ENCODE measurements at regions not wholly inside any gene's neighbourhood (a gene's known extent, or its start where the extent isn't known, plus 50 kb on each side); places are given as distances from the start of the nearest gene placed in this dataset.

DNA sequence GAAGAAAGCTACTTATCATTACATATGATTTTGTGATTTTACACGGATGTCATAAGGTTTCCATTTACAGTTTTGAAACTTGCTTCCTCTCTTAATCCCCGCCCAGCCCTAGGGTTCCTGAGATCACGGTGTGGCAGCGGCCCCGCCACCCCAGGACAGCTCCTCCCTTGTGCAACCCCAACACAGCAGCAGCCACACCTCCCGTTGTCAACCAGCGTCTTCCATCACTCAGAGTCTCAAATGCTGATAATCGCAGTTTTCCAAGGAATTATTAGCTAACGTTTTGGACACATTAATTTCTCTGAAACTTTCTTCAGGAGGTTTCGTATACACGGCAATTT, 204.8 kb downstream of the THBS2 start:
- no peaks in the 10 kb centered on the region for H3K4me1 Mint-ChIP-seq
- TF ChIP-seq, protein P1, sequence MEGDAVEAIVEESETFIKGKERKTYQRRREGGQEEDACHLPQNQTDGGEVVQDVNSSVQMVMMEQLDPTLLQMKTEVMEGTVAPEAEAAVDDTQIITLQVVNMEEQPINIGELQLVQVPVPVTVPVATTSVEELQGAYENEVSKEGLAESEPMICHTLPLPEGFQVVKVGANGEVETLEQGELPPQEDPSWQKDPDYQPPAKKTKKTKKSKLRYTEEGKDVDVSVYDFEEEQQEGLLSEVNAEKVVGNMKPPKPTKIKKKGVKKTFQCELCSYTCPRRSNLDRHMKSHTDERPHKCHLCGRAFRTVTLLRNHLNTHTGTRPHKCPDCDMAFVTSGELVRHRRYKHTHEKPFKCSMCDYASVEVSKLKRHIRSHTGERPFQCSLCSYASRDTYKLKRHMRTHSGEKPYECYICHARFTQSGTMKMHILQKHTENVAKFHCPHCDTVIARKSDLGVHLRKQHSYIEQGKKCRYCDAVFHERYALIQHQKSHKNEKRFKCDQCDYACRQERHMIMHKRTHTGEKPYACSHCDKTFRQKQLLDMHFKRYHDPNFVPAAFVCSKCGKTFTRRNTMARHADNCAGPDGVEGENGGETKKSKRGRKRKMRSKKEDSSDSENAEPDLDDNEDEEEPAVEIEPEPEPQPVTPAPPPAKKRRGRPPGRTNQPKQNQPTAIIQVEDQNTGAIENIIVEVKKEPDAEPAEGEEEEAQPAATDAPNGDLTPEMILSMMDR (IDR thresholded peaks at IDR 0.05): no peak
- ATAC-seq (ENCODE audit: low read depth) (no peak), DNase-seq (no peak)
- H3K27ac Mint-ChIP-seq: no peak overlapping the region
- ChIA-PET POLR2A (no interaction called here), CTCF (no interaction called here)
- no peak overlapping the region for H3K4me3 Mint-ChIP-seq
- no peaks in the 10 kb centered on the region for H3K9me3 Mint-ChIP-seq
- intact Hi-C loops (cut with micrococcal nuclease): no loop called here
- no peaks in the 10 kb centered on the region for H3K27me3 Mint-ChIP-seq
- no peaks in the 10 kb centered on the region for H3K36me3 Mint-ChIP-seq (ENCODE audit: low read depth)

GRCh38 chr6:169048185-169048864, 205.3 kb downstream of the THBS2 start:
- H3K4me1 Mint-ChIP-seq: no peaks in the 10 kb centered on the region
- H3K27me3 Mint-ChIP-seq: no peaks in the 10 kb centered on the region
- DNase-seq (no peak), ATAC-seq (ENCODE audit: low read depth) (no peak)
- POLR2A ChIA-PET: no interaction called here
- TF ChIP-seq, protein P1 (IDR thresholded peaks at IDR 0.05): no peak
- no peak overlapping the region for H3K4me3 Mint-ChIP-seq
- CTCF ChIA-PET: no interaction called here
- no peak overlapping the region for H3K27ac Mint-ChIP-seq
- intact Hi-C loops (cut with micrococcal nuclease): no loop called here
- no peaks in the 10 kb centered on the region for H3K9me3 Mint-ChIP-seq
- H3K36me3 Mint-ChIP-seq (ENCODE audit: low read depth): no peaks in the 10 kb centered on the region

GRCh38 chr6:169047345-169047744, 206.3 kb downstream of the THBS2 start:
- H3K27me3 Mint-ChIP-seq: no peaks in the 10 kb centered on the region

DNA sequence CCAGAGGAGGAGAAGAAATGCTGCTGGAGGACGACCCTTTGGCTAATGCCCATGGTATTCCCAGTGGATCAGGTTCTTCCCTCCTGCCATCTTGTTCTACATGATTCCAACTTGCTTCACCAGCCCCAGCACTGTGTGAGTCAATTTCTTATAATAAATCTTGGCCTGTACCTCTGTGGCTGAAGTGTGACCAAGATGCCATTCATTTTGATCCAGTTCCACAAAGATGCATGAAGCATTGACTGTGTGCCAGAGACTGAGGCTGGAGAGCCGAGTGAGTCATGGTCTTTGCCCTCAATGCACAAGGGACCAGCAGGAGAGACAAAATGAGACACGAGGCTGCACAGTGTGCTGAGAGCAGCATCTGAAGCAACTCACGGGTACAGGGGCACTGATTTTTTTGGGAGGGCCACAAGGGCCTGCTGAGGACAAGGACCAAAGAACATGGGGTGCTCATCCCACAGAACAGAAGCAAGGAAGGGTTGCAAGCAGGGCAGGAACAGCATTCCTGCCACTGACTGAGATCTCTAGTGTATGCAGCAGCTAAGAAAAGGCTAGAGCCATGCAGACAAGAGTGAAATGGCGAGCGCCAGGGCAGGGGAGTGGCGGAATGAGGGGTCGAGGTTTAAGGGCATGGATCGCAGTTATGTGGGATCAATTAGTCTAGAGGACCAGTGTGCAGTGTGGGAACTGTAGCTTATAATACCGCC, 207.0 kb downstream of the THBS2 start:
- CTCF ChIA-PET: no interaction called here
- TF ChIP-seq, protein P1 (IDR thresholded peaks at IDR 0.05): no peak
- Mint-ChIP-seq H3K4me3 (no peak overlapping the region), H3K9me3 (no peaks in the 10 kb centered on the region), H3K27me3 (no peaks in the 10 kb centered on the region), H3K4me1 (no peaks in the 10 kb centered on the region), H3K36me3 (ENCODE audit: low read depth) (no peaks in the 10 kb centered on the region), H3K27ac (no peak overlapping the region)
- POLR2A ChIA-PET: no interaction called here
- no peak for DNase-seq
- ATAC-seq (ENCODE audit: low read depth): no peak
- intact Hi-C loops (cut with micrococcal nuclease): no loop called here

More at GRCh38 chr6:169047345-169047744, 206.3 kb downstream of the THBS2 start:
- H3K36me3 Mint-ChIP-seq (ENCODE audit: low read depth): no peaks in the 10 kb centered on the region
- CTCF ChIA-PET: no interaction called here
- H3K4me1 Mint-ChIP-seq: no peaks in the 10 kb centered on the region
- no peak for ATAC-seq (ENCODE audit: low read depth)
- H3K27ac Mint-ChIP-seq: no peak overlapping the region
- DNase-seq: no peak
- no peak overlapping the region for H3K4me3 Mint-ChIP-seq
- H3K9me3 Mint-ChIP-seq: no peaks in the 10 kb centered on the region
- intact Hi-C loops (cut with micrococcal nuclease): no loop called here
- POLR2A ChIA-PET: no interaction called here
- TF ChIP-seq, protein P1 (IDR thresholded peaks at IDR 0.05): no peak

DNA sequence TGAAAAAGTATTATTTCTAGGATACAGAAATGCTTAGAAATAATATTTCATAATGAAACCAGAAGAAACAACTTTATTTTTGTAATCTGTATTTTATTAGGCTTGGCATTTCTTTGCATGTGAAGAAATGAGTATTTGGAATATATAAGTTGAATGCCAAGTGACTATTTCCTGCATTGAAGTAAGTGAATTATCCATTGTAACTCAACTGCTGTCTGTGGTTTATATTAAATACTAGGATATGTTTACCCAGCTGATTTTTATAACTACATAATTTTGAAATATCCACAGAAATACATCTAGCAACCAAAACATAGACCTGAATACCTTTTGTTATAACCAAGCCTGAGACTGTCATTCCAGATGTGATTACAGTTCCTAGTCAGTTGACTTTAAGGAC, 207.6 kb downstream of the THBS2 start:
- intact Hi-C loops (cut with micrococcal nuclease): no loop called here
- Mint-ChIP-seq H3K27ac (no peak overlapping the region), H3K9me3 (no peaks in the 10 kb centered on the region), H3K36me3 (ENCODE audit: low read depth) (no peaks in the 10 kb centered on the region), H3K4me3 (no peak overlapping the region), H3K4me1 (no peaks in the 10 kb centered on the region), H3K27me3 (no peaks in the 10 kb centered on the region)
- ChIA-PET CTCF (no interaction called here), POLR2A (no interaction called here)
- TF ChIP-seq, protein P1 (IDR thresholded peaks at IDR 0.05): no peak
- ATAC-seq (ENCODE audit: low read depth): no peak
- DNase-seq: no peak
